ENCODE measurements at regions not wholly inside any gene's neighbourhood (a gene's known extent, or its start where the extent isn't known, plus 50 kb on each side); places are given as distances from the start of the nearest gene placed in this dataset.
A peak's percentile ranks its signal among the peaks of the same experiment; 100 is the strongest.
"Not testable (repeated sequence)": the region's sequence is repeated elsewhere in the genome, so short reads cannot be mapped to it uniquely, and the experiment has no call there.

DNA sequence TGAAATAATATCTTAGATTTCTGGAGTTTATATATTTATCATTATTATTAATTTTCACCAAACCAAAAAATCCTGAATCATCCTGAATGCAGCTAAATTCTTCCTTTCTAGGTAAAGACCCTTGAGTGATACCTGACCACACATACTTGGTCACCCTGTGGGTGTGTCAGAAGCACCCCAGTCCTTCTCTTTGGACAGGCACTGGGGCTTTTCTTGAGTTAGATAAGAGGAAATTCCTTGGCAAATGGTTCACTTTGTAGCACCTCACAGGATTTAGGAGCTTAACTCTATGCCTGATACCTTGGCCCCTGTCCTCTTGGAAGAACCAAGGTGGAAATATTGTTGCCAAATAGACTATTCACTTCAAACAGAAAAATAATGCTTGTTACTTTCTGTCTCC is 69.6 kb upstream of the PNPLA4 start:
- Histone ChIP-seq H3K4me1 (replicated peaks; ENCODE audit: insufficient read depth) (no peaks in the 10 kb centered on the region), H3K4me3 (no peak overlapping the region), H3K4me2 (no peak overlapping the region), H3K27ac (no peak overlapping the region), H3F3A (ENCODE audit: insufficient read depth, low read depth) (no peaks in the 10 kb centered on the region), H4K20me1 (ENCODE audit: insufficient read depth) (no peaks in the 10 kb centered on the region), H3K36me3 (ENCODE audit: low read depth) (no peaks in the 10 kb centered on the region), H3K9me3 (ENCODE audit: insufficient read depth, low read depth) (no peaks in the 10 kb centered on the region), H3K9me2 (ENCODE audit: insufficient read depth) (no peaks in the 10 kb centered on the region), H2AFZ (no peak overlapping the region), H3K27me3 (ENCODE audit: insufficient read depth, low read depth) (no peaks in the 10 kb centered on the region), H3K79me2 (ENCODE audit: low read depth) (no peaks in the 10 kb centered on the region)
- TF ChIP-seq EZH2 (IDR thresholded peaks at IDR 0.05; ENCODE audit: low read depth) (no peak), CTCF (conservative IDR thresholded peaks at IDR 0.05) (no peak)
- ChIA-PET POLR2A (ENCODE audit: unreplicated experiment) (no interaction called here), CTCF (interaction anchor here (1.5 kb wide), 1 partner anchor 742 kb away, joined by 4 read pairs; no protein-coding TSS in a partner anchor)
- DNase-seq, result no peak
- intact Hi-C loops (cut with micrococcal nuclease; ENCODE audit: unreplicated experiment), result loop anchor here (1.0 to 10.0 kb wide), 5 partner anchors 178 to 880 kb away; partner anchors contain the start of gene VCX2
- no TSS peak for BruUV-seq (replicated peaks)

GRCh38 chrX:7996414-7996813 is 69.2 kb upstream of the PNPLA4 start:
- TF ChIP-seq CTCF (conservative IDR thresholded peaks at IDR 0.05) (peak; percentile 75), EZH2 (IDR thresholded peaks at IDR 0.05; ENCODE audit: low read depth) (no peak)
- no TSS peak for BruUV-seq (replicated peaks)
- POLR2A ChIA-PET (ENCODE audit: unreplicated experiment), result no interaction called here
- H3K4me1 ChIP-seq (replicated peaks; ENCODE audit: insufficient read depth), result no peaks in the 10 kb centered on the region
- H3K9me3 ChIP-seq (ENCODE audit: insufficient read depth, low read depth), result no peaks in the 10 kb centered on the region
- no peak overlapping the region for H3K4me2 ChIP-seq
- H3K79me2 ChIP-seq (ENCODE audit: low read depth), result no peaks in the 10 kb centered on the region
- no peaks in the 10 kb centered on the region for H4K20me1 ChIP-seq (ENCODE audit: insufficient read depth)
- no peaks in the 10 kb centered on the region for H3F3A ChIP-seq (ENCODE audit: insufficient read depth, low read depth)
- H3K27ac ChIP-seq, result no peak overlapping the region
- H2AFZ ChIP-seq, result no peak overlapping the region
- no peaks in the 10 kb centered on the region for H3K36me3 ChIP-seq (ENCODE audit: low read depth)
- no peaks in the 10 kb centered on the region for H3K9me2 ChIP-seq (ENCODE audit: insufficient read depth)
- no peaks in the 10 kb centered on the region for H3K27me3 ChIP-seq (ENCODE audit: insufficient read depth, low read depth)
- intact Hi-C loops (cut with micrococcal nuclease; ENCODE audit: unreplicated experiment), result loop anchor here (1.0 to 10.0 kb wide), 5 partner anchors 178 to 881 kb away; partner anchors contain the start of gene VCX2
- H3K4me3 ChIP-seq, result no peak overlapping the region
- CTCF ChIA-PET, result no interaction called here
- DNase-seq, result peak in 1 of 2 experiments; percentile 11

- TF ChIP-seq CTCF (conservative IDR thresholded peaks at IDR 0.05), result no peak
- TF ChIP-seq EZH2 (IDR thresholded peaks at IDR 0.05; ENCODE audit: low read depth), result no peak
Observed at GRCh38 chrX:7993873-7994272, 66.7 kb upstream of the PNPLA4 start.

DNA sequence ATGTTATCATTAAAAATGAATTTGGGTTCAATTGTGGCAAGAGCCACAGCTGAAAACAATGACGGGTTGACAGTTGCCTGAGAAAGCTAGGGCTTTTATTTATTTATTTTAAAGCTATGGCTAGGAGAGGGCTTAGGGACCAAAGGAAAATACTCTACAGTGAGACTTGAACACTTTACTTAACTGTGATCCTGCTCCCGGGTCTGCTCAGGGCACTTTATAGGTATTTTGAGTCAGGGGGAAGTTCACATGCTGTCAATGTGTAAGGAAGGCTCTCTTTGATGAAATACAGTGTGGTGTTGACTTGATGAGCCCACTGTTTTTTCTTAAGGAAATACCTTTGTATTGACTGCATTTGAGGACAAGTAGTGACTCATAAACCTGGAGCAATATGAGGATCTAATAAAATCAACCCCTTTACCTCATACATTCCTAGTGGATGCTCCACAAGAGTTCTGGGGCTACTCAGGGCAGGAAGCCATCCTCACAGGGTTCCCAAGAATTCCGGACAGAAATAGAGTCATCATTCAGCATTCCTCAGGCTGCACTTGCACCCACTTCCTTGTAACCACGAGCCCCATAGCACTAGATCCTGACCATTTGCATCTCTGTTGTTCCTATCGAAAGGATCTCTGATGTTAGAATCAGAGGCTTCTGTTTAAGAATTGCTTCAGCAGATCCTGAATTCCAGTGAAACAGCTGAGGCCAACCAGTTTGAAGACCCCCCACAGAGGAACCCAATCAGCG is 61.0 kb upstream of the PNPLA4 start:
- H3K79me2 ChIP-seq (ENCODE audit: low read depth); CTCF ChIA-PET; H4K20me1 ChIP-seq (ENCODE audit: insufficient read depth); H3K27me3 ChIP-seq (ENCODE audit: insufficient read depth, low read depth); BruUV-seq (replicated peaks); H3K4me3 ChIP-seq; H2AFZ ChIP-seq; H3K9me3 ChIP-seq (ENCODE audit: insufficient read depth, low read depth); H3K36me3 ChIP-seq (ENCODE audit: low read depth); H3K9me2 ChIP-seq (ENCODE audit: insufficient read depth); intact Hi-C loops (cut with micrococcal nuclease; ENCODE audit: unreplicated experiment); POLR2A ChIA-PET (ENCODE audit: unreplicated experiment): not testable (repeated sequence)
- peak; percentile 12 to 83 for DNase-seq
- Histone ChIP-seq H3K4me2 (peak overlapping the region; percentile 57), H3F3A (ENCODE audit: insufficient read depth, low read depth) (peaks cover 16% of the 10 kb centered on the region), H3K27ac (peak overlapping the region; percentile 98), H3K4me1 (replicated peaks; ENCODE audit: insufficient read depth) (peaks cover 25% of the 10 kb centered on the region)

More at GRCh38 chrX:7993873-7994272, 66.7 kb upstream of the PNPLA4 start:
- Histone ChIP-seq H3K27ac (no peak overlapping the region), H4K20me1 (ENCODE audit: insufficient read depth) (no peaks in the 10 kb centered on the region), H2AFZ (no peak overlapping the region), H3K27me3 (ENCODE audit: insufficient read depth, low read depth) (no peaks in the 10 kb centered on the region), H3K4me3 (no peak overlapping the region), H3K36me3 (ENCODE audit: low read depth) (no peaks in the 10 kb centered on the region), H3F3A (ENCODE audit: insufficient read depth, low read depth) (peaks cover 4% of the 10 kb centered on the region; the same call in 1 of the 2 replicates), H3K4me1 (replicated peaks; ENCODE audit: insufficient read depth) (peaks cover 5% of the 10 kb centered on the region), H3K9me2 (ENCODE audit: insufficient read depth) (no peaks in the 10 kb centered on the region; the same call in 1 of the 2 replicates), H3K79me2 (ENCODE audit: low read depth) (no peaks in the 10 kb centered on the region), H3K9me3 (ENCODE audit: insufficient read depth, low read depth) (no peaks in the 10 kb centered on the region), H3K4me2 (no peak overlapping the region)
- no peak for DNase-seq
- CTCF ChIA-PET, result no interaction called here
- POLR2A ChIA-PET (ENCODE audit: unreplicated experiment), result no interaction called here
- no TSS peak for BruUV-seq (replicated peaks)
- intact Hi-C loops (cut with micrococcal nuclease; ENCODE audit: unreplicated experiment), result loop anchor here (10.0 kb wide), 1 partner anchor 181 kb away; the partner anchor contains the start of gene VCX2
